GM19468 (cell line): ENCODE measurements at regions not wholly inside any gene's neighbourhood (a gene's known extent, or its start where the extent isn't known, plus 50 kb on each side); places are given as distances from the start of the nearest gene placed in this dataset.

Experiments used
- ATAC-seq: cut with Tn5 transposase; IDR thresholded peaks from one replicate; pipeline ENCODE4 v1.9.1; 2021; ENCODE audit warnings: mild to moderate bottlenecking, moderate library complexity, moderate number of reproducible peaks; ENCODE audit not compliant: unreplicated experiment; ENCODE audit errors: extremely low read depth

DNA sequence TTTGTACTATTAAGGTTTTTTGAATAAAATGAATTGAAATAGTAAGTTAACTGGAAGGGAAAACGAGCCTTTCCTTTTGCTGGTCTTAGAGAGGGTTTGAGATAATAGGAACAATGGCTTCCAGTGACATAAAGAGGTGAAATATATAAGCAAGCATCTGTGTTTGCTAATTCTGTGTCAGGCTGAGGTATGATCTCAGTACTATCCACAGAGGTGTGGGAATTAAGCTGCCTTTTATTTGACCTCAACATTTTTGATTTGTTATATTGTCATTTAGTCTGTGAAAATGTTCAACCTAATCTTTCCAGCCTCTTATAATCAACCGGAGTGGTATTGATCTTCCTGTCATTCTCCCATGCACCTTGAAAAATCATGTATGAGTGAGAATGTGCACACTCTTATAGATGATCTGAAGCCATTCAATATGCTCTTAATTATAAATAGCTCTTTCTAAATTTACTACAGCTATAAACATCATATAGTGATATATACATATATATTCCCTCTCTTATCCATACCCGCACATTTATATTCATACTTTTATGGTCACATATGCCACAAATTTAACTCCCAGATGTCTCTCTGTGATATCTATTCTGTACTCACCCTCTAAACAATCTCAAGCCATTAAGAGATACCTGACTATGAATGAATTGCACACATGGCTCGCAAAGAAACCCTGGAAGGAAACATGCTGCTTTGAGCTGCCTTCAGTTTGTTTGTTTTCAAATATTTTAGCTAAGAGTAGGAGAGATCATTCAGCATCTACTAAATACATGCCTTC is 754.7 kb upstream of the NRSN1 start:
- no peak for ATAC-seq

GRCh38 chr6:23377830-23378229 is 748.2 kb upstream of the NRSN1 start:
- no peak for ATAC-seq

- no peak for ATAC-seq
Observed at GRCh38 chr6:23380465-23380864, 745.5 kb upstream of the NRSN1 start.

DNA sequence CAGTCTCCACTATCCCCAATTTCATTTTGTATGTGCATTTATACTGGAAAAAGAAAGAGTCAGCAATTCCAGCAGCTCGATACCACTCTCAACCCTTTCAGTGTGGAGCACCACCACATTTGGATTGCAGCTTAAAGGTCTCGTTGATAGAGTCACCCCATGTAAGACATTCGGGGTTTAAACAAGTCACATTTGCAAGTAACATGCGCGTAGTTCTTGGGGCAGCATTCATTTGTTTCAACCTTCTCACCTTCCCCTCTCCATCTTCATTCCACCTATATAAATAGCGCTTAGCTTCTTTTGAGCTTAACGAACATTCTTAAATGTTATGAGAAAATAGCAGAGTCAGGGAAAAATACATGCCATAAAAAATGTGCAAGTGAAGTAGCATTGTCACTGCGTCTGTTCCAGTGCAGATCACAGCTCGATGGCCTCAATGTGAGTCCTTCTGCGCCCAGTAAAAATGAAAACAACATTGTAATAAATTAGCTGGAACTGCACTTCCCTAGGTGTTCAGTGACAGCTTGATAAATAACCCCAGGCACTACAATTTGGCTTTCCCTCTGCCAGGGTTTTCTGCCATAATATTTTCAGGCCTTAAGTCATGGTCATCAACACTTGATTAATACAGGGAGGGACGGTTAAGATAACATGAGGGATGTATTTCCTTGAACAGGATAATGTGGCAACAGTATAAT is 737.8 kb upstream of the NRSN1 start:
- ATAC-seq = no peak

DNA sequence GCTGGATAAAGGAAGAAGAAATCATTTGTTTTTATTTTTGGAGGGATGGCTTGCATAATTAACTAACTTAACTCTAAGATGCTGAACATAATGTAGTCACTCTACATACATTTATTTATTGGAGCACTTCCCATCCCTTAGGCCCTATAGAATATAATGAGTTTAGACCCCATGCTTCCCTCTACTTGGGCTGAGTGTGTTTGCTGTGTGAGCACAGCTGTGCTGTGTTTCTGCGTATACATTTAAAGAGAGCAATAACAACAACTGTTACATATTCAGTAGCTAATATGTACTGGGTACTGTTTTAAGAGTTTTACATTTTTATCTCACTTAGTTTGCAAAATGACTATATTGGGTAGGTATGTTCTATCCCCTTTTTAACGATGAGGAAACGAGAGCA is 736.6 kb upstream of the NRSN1 start:
- ATAC-seq = no peak

DNA sequence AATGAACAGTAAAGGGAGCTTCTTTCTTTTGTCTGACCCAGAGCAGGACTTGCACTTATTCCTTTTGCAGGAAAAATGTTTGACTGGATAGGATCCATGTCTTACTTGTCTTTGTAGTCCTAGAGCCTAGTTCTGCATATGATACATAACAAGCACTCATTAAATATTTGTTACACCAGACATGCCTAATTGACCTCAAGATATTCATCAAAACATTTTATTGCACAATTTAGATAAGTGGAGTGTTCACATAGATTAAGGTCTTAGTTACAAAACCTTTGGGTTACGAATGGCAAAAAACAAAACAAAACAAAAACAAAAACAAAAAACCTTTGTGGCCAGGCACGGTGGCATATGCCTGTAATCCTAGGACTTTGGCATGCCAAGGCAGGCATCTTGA is 735.8 kb upstream of the NRSN1 start:
- no peak for ATAC-seq

DNA sequence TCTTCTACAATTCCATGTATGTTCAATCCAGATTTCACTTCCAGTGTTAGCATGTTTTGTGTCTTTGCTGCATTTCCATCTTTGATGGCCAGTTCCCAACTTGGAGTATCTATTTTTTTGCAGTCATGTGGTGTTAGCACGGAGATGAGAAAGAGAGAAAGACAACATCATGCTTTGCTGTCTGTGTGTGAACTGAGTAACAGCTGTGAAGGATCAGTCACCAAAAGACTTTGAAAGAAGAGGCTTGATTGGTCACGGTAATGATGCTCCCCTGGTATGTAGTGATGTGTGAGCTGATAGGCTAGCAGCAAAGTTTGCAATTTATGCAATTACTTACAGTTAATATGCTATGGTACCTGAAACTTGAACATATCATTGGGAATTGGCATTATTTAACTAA is 731.3 kb upstream of the NRSN1 start:
- ATAC-seq = no peak

DNA sequence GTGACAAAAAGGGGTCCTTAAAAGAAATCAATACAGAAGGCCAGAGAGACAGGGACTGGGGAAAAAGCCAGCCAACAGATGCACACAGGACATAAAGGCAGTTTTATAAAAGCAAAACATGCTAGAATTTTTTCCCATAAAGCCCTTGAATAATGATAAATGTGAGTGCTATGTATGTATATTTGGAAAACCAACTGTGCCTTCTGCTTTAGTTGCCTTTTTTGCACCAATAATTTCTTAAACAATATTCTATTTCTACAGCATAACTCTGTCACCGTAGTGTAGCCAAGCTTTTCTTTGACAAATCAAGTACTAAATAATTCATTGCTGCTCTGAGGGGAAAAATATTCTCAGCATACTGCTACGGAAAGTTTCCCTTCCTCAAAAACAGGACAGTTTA is 730.6 kb upstream of the NRSN1 start:
- ATAC-seq = no peak

- ATAC-seq = no peak
Observed at GRCh38 chr6:23396949-23397348, 729.1 kb upstream of the NRSN1 start.

- ATAC-seq = no peak
Observed at GRCh38 chr6:23403460-23403859, 722.6 kb upstream of the NRSN1 start.

DNA sequence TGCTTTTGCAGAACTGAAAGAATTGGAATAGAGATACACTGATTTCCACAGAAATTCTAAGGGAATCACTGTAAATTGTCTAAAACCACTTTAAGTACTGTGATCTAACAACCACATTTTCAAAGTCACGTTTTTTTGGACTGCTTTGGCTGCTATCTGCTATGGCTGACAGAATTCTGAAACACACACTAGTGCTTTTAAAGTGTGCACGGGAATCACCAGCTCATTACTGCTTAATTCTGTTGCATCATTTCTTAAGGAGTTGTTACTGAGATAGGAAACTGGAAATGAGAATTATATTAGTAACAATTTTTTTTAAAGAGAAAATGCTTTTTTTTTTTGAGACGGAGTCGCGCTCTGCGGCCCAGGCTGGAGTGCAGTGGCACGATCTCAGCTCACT is 716.5 kb upstream of the NRSN1 start:
- ATAC-seq = no peak

DNA sequence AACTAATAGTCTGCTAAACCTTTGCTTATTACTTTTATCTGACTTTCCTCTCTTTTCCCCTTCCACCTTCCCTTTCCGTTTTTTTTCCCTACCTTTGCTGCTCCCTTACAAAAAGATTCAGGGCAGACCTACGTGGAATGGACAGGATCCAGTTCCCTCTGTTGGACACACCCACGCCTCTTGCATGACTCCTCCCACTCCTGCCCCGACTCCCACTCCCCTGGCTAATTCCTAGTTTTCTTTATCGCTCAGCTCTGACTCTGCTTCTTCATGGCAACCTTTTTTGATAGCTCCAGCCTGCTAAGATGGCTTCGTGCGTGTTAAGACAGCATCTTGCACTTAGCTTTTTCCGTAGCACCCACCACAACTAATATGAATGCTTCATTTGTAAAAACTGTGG is 715.6 kb upstream of the NRSN1 start:
- ATAC-seq = no peak

DNA sequence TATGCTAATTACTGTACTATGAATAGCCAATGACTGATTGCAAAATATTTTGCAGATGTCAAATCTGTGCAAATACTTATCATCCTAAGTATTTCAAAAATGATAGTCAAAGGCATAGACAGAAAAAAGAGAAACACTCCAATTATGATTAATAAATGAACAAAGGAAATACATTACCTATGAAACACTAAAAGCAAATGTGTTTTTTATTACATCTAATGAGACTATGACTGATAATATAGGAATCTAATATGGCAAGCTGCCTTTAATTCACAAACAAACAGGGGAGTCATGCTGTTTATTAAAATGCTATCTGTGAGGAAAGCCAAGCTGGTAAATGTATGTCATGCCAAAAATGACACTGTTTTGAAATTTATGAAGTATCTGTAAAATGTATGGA is 713.2 kb upstream of the NRSN1 start:
- ATAC-seq = no peak

- no peak for ATAC-seq
Observed at GRCh38 chr6:23413327-23414050, 712.5 kb upstream of the NRSN1 start.

GRCh38 chr6:23414051-23414445 is 712.0 kb upstream of the NRSN1 start:
- ATAC-seq = no peak

DNA sequence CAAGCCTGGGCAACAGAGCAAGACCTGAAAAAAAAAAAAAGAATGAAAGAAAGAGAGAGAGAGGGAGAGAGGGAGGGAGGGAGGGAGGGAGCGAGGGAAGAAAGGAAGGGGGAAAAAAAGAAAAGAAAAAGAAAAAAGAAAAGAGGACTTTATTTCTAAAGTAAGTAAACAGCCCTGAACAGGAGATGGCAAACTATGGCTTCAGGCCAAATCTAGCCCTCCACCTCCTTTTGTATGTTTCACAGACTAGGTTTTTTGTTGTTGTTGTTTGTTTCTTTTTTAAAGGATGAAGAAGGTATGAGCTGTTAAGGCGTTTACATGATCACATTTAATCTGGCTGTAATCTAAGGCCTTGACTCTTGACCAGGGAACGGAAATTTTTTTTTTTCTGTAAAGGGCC is 711.1 kb upstream of the NRSN1 start:
- ATAC-seq = no peak

GRCh38 chr6:23415819-23416427 is 710.1 kb upstream of the NRSN1 start:
- ATAC-seq = no peak

DNA sequence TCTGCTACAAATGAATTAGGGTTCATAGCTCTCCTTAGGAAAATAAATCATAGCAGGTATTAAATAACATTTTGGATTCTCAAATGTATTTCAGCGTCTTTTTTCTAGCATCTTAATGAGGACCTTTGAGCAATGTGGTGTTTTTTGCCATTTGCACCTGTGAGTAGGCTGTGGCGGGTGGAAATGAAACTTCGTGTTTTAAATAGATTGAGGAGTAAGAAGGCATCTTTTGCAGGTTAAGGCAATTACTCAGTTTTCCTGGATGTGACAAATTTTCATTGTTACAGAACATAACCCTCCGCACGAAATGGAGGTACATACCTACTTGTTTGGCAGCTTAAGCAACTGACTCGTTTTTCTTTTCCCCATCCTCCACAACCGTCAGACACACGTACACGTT is 708.9 kb upstream of the NRSN1 start:
- no peak for ATAC-seq

DNA sequence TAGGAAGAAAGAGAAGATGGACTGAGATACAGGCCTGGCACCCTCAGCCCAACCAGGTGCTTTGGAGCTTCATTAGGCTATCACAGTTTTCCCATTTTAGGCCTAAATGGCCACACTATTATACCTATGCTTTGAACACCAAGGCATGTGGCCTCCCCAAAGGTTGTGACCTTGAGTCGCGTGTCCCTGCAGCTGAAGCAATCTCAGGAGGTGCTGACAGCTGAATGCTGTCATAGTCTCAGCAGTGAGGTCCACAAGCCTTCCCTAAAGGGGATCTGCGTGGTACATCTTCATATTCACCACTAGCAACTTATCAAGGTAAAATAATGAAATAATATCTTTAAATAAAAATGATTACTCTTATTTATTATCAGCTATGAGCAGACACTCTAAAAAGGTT is 707.9 kb upstream of the NRSN1 start:
- ATAC-seq = no peak

DNA sequence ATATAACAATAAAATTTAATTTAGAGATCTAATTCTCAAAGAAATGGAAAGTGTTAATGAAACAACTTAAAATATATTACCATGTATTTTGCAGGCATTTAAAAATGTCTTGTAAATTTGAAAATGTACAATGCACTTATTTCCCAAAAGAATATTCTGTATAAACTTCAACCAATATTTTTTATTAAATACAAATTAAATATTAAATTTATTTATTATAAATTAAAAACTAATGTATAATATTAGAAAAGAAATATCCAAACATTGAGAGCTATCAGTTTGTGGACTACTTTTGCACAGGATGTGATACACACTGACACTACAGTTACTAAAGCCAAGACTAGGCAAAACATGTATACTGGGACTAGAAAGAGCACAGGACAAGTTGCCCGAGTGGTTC is 707.0 kb upstream of the NRSN1 start:
- ATAC-seq = no peak
